H9 (cell line): ENCODE measurements at regions not wholly inside any gene's neighbourhood (a gene's known extent, or its start where the extent isn't known, plus 50 kb on each side); places are given as distances from the start of the nearest gene placed in this dataset.

ENCODE experiments used
- DNase-seq: peaks from one replicate; pipeline ENCODE4 v3.0.0-alpha.2; 2017
- H2AFZ ChIP-seq: one replicate; pipeline ENCODE4 v1.6.1; 2013; ENCODE audit warnings: mild to moderate bottlenecking, low read length, control low read depth, moderate library complexity
- H2AK5ac ChIP-seq: 2 replicates; pipeline ENCODE4 v1.6.1; 2013; ENCODE audit warnings: low read length, control low read depth, mixed read lengths; ENCODE audit not compliant: insufficient read length
- H2BK120ac ChIP-seq: one replicate; pipeline ENCODE4 v1.6.1; 2013; ENCODE audit warnings: low read depth, mild to moderate bottlenecking, low read length, control low read depth, inconsistent platforms; ENCODE audit not compliant: poor library complexity, severe bottlenecking
- H2BK12ac ChIP-seq: 2 replicates; pipeline ENCODE4 v1.6.1; 2013; ENCODE audit warnings: low read length, control low read depth, mixed read lengths, low read depth; ENCODE audit not compliant: insufficient read length
- H2BK15ac ChIP-seq: 2 replicates; pipeline ENCODE4 v1.6.1; 2013; ENCODE audit warnings: low read depth, low read length, control low read depth
- H2BK20ac ChIP-seq: one replicate; pipeline ENCODE4 v1.6.1; 2013; ENCODE audit warnings: low read depth, mild to moderate bottlenecking, low read length, control low read depth, inconsistent platforms; ENCODE audit not compliant: poor library complexity, severe bottlenecking
- H2BK5ac ChIP-seq: 2 replicates; pipeline ENCODE4 v1.6.1; 2013; ENCODE audit warnings: low read length, control low read depth, mixed read lengths; ENCODE audit not compliant: insufficient read length
- H3K14ac ChIP-seq: 2 replicates; pipeline ENCODE4 v1.6.1; 2013; ENCODE audit warnings: low read length, control low read depth; ENCODE audit not compliant: insufficient read depth
- H3K18ac ChIP-seq: 2 replicates; pipeline ENCODE4 v1.6.1; 2013; ENCODE audit warnings: low read depth, mild to moderate bottlenecking, mixed read lengths, low read length, control low read depth; ENCODE audit not compliant: insufficient read length
- H3K23ac ChIP-seq: 2 replicates; pipeline ENCODE4 v1.6.1; 2013; ENCODE audit warnings: low read length, control low read depth, mixed read lengths, low read depth; ENCODE audit not compliant: insufficient read length
- H3K23me2 ChIP-seq: 2 replicates; pipeline ENCODE4 v1.6.1; 2013; ENCODE audit warnings: low read depth, mild to moderate bottlenecking, mixed read lengths, low read length, control low read depth; ENCODE audit not compliant: insufficient read length, poor library complexity, severe bottlenecking
- H3K27ac ChIP-seq: 2 replicates; pipeline ENCODE4 v1.5.1; 2013; ENCODE audit warnings: low read length, control low read depth, mixed read lengths, low read depth; ENCODE audit not compliant: insufficient read length
- H3K27me3 ChIP-seq: 2 replicates; pipeline ENCODE4 v1.6.1; 2013; ENCODE audit warnings: low read length, control low read depth, inconsistent platforms; ENCODE audit not compliant: insufficient read depth
- H3K4ac ChIP-seq: 2 replicates; pipeline ENCODE4 v1.6.1; 2013; ENCODE audit warnings: low read depth, mild to moderate bottlenecking, control low read depth, inconsistent platforms, low read length, moderate library complexity
- H3K4me1 ChIP-seq: 2 replicates; pipeline ENCODE4 v1.6.1; 2013; ENCODE audit warnings: low read length, control low read depth, inconsistent platforms; ENCODE audit not compliant: insufficient read depth
- H3K4me2 ChIP-seq: 2 replicates; pipeline ENCODE4 v1.6.1; 2013; ENCODE audit warnings: low read length, control low read depth, mixed read lengths; ENCODE audit not compliant: insufficient read length, insufficient read depth
- H3K56ac ChIP-seq: 2 replicates; pipeline ENCODE4 v1.6.1; 2013; ENCODE audit warnings: low read depth, mild to moderate bottlenecking, mixed read lengths, low read length, control low read depth; ENCODE audit not compliant: insufficient read length
- H3K79me1 ChIP-seq: 2 replicates; pipeline ENCODE4 v1.6.1; 2013; ENCODE audit warnings: low read depth, mild to moderate bottlenecking, moderate library complexity, low read length, control low read depth, inconsistent platforms; ENCODE audit not compliant: insufficient read depth, poor library complexity, severe bottlenecking
- H3K79me2 ChIP-seq: 2 replicates; pipeline ENCODE4 v1.6.1; 2013; ENCODE audit warnings: low read length, control low read depth, inconsistent platforms; ENCODE audit not compliant: insufficient read depth
- H3K9ac ChIP-seq: 2 replicates; pipeline ENCODE4 v1.6.1; 2013; ENCODE audit warnings: low read length, control low read depth, mixed read lengths; ENCODE audit not compliant: insufficient read length; ENCODE audit errors: extremely low read depth
- H3K9me3 ChIP-seq: one replicate; pipeline ENCODE4 v1.6.1; 2013; ENCODE audit warnings: low read depth, low read length, inconsistent platforms; ENCODE audit not compliant: control insufficient read depth
- H3T11ph ChIP-seq: one replicate; pipeline ENCODE4 v1.6.1; 2013; ENCODE audit warnings: mild to moderate bottlenecking, low read length, control low read depth, inconsistent platforms
- H4K20me1 ChIP-seq: one replicate; pipeline ENCODE4 v1.6.1; 2013; ENCODE audit not compliant: control insufficient read depth, insufficient read length, insufficient read depth
- H4K5ac ChIP-seq: 2 replicates; pipeline ENCODE4 v1.6.1; 2013; ENCODE audit warnings: low read depth, mild to moderate bottlenecking, mixed read lengths, low read length, control low read depth; ENCODE audit not compliant: insufficient read length
- H4K8ac ChIP-seq: replicated peaks from 2 replicates; pipeline ENCODE4 v1.6.1; 2013; ENCODE audit warnings: low read length, control low read depth, mixed read lengths, low read depth; ENCODE audit not compliant: insufficient read length
- H4K91ac ChIP-seq: 2 replicates; pipeline ENCODE4 v1.6.1; 2013; ENCODE audit warnings: low read depth, mild to moderate bottlenecking, moderate library complexity, mixed read lengths, low read length, control low read depth; ENCODE audit not compliant: insufficient read length
- H3K27ac Mint-ChIP-seq, 3 experiments: 2 replicates in 2 of 3; 3 replicates in 1 of 3; pipeline ENCODE4 v1.8.0; 2020 to 2021; ENCODE audit warnings: mixed read lengths in 3 of 3, mild to moderate bottlenecking in 1 of 3, moderate library complexity in 1 of 3
- H3K27me3 Mint-ChIP-seq: 2 replicates; pipeline ENCODE4 v1.8.0; 2021; ENCODE audit warnings: low read depth, mild to moderate bottlenecking, moderate library complexity, mixed read lengths
- H3K36me3 Mint-ChIP-seq, 3 experiments: 2 replicates in 2 of 3; 3 replicates in 1 of 3; pipeline ENCODE4 v1.8.0; 2020 to 2021; ENCODE audit warnings: low read depth in 3 of 3, mixed read lengths in 3 of 3; ENCODE audit not compliant: insufficient read depth in 1 of 3
- H3K4me1 Mint-ChIP-seq, 2 experiments: 2 replicates each; pipeline ENCODE4 v1.8.0; 2020; ENCODE audit warnings: mixed read lengths in 2 of 2
- H3K4me3 Mint-ChIP-seq, 2 experiments: 2 replicates in 1 of 2; 3 replicates in 1 of 2; pipeline ENCODE4 v1.8.0; 2020 to 2021; ENCODE audit warnings: mild to moderate bottlenecking in 2 of 2, mixed read lengths in 2 of 2, moderate library complexity in 1 of 2
- H3K9me3 Mint-ChIP-seq, 2 experiments: 2 replicates in 1 of 2; 3 replicates in 1 of 2; pipeline ENCODE4 v1.8.0; 2020; ENCODE audit warnings: mild to moderate bottlenecking in 2 of 2, mixed read lengths in 2 of 2, moderate library complexity in 1 of 2
- WGBS: extraction: QIAGEN DNeasy Blood & Tissue Kit; methylation state at CpG from one replicate; pipeline ENCODE4 v1.1.7; 2013; ENCODE audit warnings: missing lambda C conversion rate, low lambda C conversion rate, mixed read lengths; ENCODE audit not compliant: insufficient read length; ENCODE audit errors: extremely low coverage; 5-methylcytosine and 5-hydroxymethylcytosine counted together
- TF ChIP-seq, protein P1 (sequence below): fragments of 200-600 bp; sonication (generic); conservative IDR thresholded peaks from 3 replicates; pipeline ENCODE4 v1.8.0; 2021; ENCODE audit warnings: antibody characterized with exemption, mild to moderate bottlenecking

DNA sequence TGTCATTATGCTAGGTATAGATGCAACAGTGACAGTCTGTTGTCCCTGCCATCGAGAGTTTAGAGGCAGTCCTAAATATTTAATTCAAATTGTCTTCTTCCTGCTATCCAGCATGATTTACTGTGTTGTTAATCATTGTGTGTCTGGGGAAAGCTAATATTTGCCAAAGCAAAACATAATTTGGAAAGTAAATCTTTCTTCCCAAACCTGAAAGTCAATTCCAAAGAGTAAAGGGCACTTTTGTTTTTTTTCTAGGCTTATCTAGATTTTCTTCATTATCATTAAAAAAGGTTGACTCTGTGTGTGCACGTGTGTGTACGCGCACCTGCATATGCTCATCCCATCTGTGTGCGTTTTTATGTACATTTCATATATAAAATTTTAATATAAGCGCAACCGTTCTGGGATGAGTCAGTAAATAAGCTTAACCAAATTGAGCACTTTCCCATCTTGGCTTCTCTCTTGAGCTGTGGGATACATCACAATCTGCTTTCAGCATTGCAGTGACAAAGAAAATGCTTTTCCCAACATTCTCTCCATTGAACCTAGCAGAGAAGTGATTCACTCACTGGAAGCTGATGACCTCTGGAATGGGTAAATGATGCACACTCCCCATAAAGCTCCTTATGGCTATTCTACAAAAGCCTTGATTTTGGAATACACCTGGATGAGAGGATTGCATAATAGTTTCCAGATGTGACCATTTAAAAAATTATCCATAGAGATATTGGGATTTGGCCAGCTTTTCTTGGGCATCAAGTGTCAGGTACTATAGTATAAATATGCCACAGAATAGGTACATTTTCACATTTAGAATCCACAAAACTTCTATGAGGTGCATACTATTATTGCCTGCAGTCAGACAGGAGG lies 488.4 kb downstream of the ADCYAP1 start:
- no peak overlapping the region for H2BK20ac ChIP-seq
- Mint-ChIP-seq H3K4me1 (no peaks in the 10 kb centered on the region), H3K36me3 (no peaks in the 10 kb centered on the region), H3K27me3 (no peaks in the 10 kb centered on the region), H3K9me3 (peaks cover 5 to 8% of the 10 kb centered on the region in 2 experiments; a peak in 4 of 5 replicates), H3K27ac (no peak overlapping the region), H3K4me3 (no peak overlapping the region)
- no peak overlapping the region for H2BK15ac ChIP-seq
- no peak overlapping the region for H2BK12ac ChIP-seq
- H4K5ac ChIP-seq = no peak overlapping the region
- H2BK5ac ChIP-seq = no peak overlapping the region
- no peaks in the 10 kb centered on the region for H3K79me1 ChIP-seq
- H3K56ac ChIP-seq = no peak overlapping the region
- no peaks in the 10 kb centered on the region for H3K23me2 ChIP-seq
- H2BK120ac ChIP-seq = no peak overlapping the region
- H4K20me1 ChIP-seq = no peaks in the 10 kb centered on the region
- no peak overlapping the region for H3K4me2 ChIP-seq
- no peak overlapping the region for H3K4ac ChIP-seq
- H4K91ac ChIP-seq = no peak overlapping the region
- no CpG with 5 or more reads among the region's 7 CpGs for WGBS
- no peak overlapping the region for H2AK5ac ChIP-seq
- H3K79me2 ChIP-seq = no peaks in the 10 kb centered on the region
- no peaks in the 10 kb centered on the region for H3K9me3 ChIP-seq
- H4K8ac ChIP-seq = no peak overlapping the region
- H3K27me3 ChIP-seq = no peaks in the 10 kb centered on the region
- H3K23ac ChIP-seq = no peak overlapping the region
- H3K9ac ChIP-seq = no peak overlapping the region
- H3K18ac ChIP-seq = no peak overlapping the region
- H3K14ac ChIP-seq = no peak overlapping the region
- H3K27ac ChIP-seq = no peak overlapping the region
- no peak overlapping the region for H2AFZ ChIP-seq
- TF ChIP-seq, protein P1, sequence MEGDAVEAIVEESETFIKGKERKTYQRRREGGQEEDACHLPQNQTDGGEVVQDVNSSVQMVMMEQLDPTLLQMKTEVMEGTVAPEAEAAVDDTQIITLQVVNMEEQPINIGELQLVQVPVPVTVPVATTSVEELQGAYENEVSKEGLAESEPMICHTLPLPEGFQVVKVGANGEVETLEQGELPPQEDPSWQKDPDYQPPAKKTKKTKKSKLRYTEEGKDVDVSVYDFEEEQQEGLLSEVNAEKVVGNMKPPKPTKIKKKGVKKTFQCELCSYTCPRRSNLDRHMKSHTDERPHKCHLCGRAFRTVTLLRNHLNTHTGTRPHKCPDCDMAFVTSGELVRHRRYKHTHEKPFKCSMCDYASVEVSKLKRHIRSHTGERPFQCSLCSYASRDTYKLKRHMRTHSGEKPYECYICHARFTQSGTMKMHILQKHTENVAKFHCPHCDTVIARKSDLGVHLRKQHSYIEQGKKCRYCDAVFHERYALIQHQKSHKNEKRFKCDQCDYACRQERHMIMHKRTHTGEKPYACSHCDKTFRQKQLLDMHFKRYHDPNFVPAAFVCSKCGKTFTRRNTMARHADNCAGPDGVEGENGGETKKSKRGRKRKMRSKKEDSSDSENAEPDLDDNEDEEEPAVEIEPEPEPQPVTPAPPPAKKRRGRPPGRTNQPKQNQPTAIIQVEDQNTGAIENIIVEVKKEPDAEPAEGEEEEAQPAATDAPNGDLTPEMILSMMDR = no peak
- H3K4me1 ChIP-seq = no peaks in the 10 kb centered on the region
- DNase-seq = no peak
- no peak overlapping the region for H3T11ph ChIP-seq
